LoVo (cell line): ENCODE measurements at regions not wholly inside any gene's neighbourhood (a gene's known extent, or its start where the extent isn't known, plus 50 kb on each side); places are given as distances from the start of the nearest gene placed in this dataset.
A peak's percentile ranks its signal among the peaks of the same experiment; 100 is the strongest.
"Not testable (repeated sequence)": the region's sequence is repeated elsewhere in the genome, so short reads cannot be mapped to it uniquely, and the experiment has no call there.

Experiments
- DNase-seq: peaks from one replicate; pipeline ENCODE4 v3.0.0-alpha.2; 2016; ENCODE audit warnings: low spot score

GRCh38 chr6:22106961-22107360, 189.9 kb downstream of the PRL start:
- no peak for DNase-seq

GRCh38 chr6:22108199-22108598, 188.6 kb downstream of the PRL start:
- DNase-seq: no peak

- DNase-seq: no peak
These were observed 186.8 kb downstream of the PRL start for GRCh38 chr6:22110061-22110460.

- DNase-seq: no peak
These were observed 184.4 kb downstream of the PRL start for GRCh38 chr6:22112461-22112860.

- peak; percentile 2 for DNase-seq
These were observed 183.6 kb downstream of the PRL start for GRCh38 chr6:22113026-22113766.

GRCh38 chr6:22115559-22115958, 181.3 kb downstream of the PRL start:
- no peak for DNase-seq

GRCh38 chr6:22117631-22118030, 179.2 kb downstream of the PRL start:
- no peak for DNase-seq

GRCh38 chr6:22119500-22119899, 177.3 kb downstream of the PRL start:
- DNase-seq: no peak

GRCh38 chr6:22124756-22125155, 172.1 kb downstream of the PRL start:
- DNase-seq: no peak

- no peak for DNase-seq
These were observed 169.9 kb downstream of the PRL start for GRCh38 chr6:22126910-22127309.

- no peak for DNase-seq
These were observed 167.1 kb downstream of the PRL start for GRCh38 chr6:22129751-22130150.

- no peak for DNase-seq
These were observed 164.2 kb downstream of the PRL start for GRCh38 chr6:22132656-22133055.

- no peak for DNase-seq
These were observed 163.5 kb downstream of the PRL start for GRCh38 chr6:22133357-22133756.

GRCh38 chr6:22134308-22134707, 162.5 kb downstream of the PRL start:
- no peak for DNase-seq

GRCh38 chr6:22135395-22135794, 161.4 kb downstream of the PRL start:
- DNase-seq: no peak

- DNase-seq: not testable (repeated sequence)
These were observed 156.1 kb downstream of the PRL start for GRCh38 chr6:22140736-22141135.

- DNase-seq: no peak
These were observed 155.5 kb downstream of the PRL start for GRCh38 chr6:22141241-22141745.

- DNase-seq: no peak
These were observed 154.0 kb downstream of the PRL start for GRCh38 chr6:22142856-22143255.

- DNase-seq: no peak
These were observed 151.5 kb downstream of the PRL start for GRCh38 chr6:22145376-22145775.

GRCh38 chr6:22145823-22146677, 150.8 kb downstream of the PRL start:
- no peak for DNase-seq

GRCh38 chr6:22146678-22146930, 150.2 kb downstream of the PRL start:
- DNase-seq: no peak

GRCh38 chr6:22146931-22147701, 149.7 kb downstream of the PRL start:
- no peak for DNase-seq
